ENCODE measurements at regions not wholly inside any gene's neighbourhood (a gene's known extent, or its start where the extent isn't known, plus 50 kb on each side); places are given as distances from the start of the nearest gene placed in this dataset.

- no peak for TF ChIP-seq CTCF (IDR thresholded peaks at IDR 0.05; ENCODE audit: borderline replicate concordance, insufficient read depth, low read depth, low read length)
- no peak overlapping the region for H3K4me3 ChIP-seq (ENCODE audit: low read depth, low read length)
Observed at GRCh38 chr5:26622947-26623346, 415.4 kb downstream of the CDH9 start.

DNA sequence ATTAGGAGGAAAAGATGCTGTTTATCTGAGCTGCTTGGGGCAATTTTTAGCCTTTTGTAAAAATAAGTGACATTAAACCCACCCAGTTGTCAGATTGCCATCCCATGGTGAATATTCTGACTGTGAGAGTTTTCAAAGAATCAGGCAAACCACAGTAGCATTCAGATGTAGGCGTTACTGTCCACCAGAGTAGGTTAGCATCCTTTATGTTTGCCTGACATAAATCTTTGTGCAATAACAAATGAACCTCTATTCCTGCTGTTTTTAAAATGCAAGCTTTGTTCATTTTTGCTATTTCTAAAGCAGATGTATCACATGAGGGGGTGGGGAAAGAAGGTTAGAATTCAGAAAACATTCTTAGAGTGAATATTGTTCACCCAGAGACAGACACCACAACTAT, 427.8 kb downstream of the CDH9 start:
- no peak overlapping the region for H3K4me3 ChIP-seq (ENCODE audit: low read depth, low read length)
- TF ChIP-seq CTCF (IDR thresholded peaks at IDR 0.05; ENCODE audit: borderline replicate concordance, insufficient read depth, low read depth, low read length) = no peak

DNA sequence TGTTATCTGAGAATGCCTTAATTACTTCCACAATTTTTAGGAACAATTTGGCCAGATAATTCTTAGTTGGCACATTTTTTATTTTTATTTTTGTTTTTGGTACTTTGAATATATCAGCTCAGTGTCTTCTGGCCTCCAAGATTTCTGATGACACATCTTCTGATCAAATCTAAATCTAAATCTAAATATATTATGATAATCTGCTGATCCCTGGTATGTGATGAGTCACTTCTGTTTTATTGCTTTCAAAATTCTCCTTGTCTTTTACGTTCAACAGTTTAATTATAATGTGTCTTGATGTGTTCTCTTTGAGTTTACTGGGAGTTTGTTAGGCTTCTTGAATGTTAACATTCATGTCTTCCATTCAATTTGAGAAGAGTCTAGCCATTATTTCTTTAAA, 436.8 kb downstream of the CDH9 start:
- TF ChIP-seq CTCF (IDR thresholded peaks at IDR 0.05; ENCODE audit: borderline replicate concordance, insufficient read depth, low read depth, low read length) = no peak
- H3K4me3 ChIP-seq (ENCODE audit: low read depth, low read length) = no peak overlapping the region

DNA sequence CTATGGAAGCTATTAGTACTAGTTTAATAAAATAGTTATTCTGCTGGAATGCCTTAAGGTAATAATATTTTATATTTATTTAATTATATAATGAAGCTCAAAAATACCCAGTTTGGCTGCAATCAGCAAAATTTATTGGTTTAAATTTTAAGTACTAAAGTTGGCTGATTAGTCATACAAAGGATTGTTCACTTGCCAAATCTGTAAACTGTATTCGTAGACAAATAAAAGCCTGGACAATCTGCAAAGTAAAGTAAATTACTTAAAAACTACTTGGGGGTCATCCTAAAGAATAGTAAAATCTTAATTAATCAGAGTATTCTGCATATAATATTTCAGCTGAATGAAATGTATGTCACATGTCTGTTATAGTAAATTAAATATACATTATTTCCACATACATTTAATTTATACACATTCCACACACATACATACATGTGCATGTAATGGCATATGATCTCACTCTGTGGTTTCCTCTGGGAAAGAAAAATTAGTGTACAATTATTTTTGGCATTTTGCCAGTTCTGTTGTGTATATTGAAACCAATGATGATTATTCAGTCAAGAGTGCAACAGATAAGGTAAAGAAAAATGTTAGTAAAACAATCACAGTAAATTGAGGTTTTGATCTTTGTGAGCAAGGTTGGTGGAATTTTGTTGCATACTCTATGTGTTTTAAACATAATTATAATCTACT, 455.9 kb downstream of the CDH9 start:
- TF ChIP-seq CTCF (IDR thresholded peaks at IDR 0.05; ENCODE audit: borderline replicate concordance, insufficient read depth, low read depth, low read length) = no peak

DNA sequence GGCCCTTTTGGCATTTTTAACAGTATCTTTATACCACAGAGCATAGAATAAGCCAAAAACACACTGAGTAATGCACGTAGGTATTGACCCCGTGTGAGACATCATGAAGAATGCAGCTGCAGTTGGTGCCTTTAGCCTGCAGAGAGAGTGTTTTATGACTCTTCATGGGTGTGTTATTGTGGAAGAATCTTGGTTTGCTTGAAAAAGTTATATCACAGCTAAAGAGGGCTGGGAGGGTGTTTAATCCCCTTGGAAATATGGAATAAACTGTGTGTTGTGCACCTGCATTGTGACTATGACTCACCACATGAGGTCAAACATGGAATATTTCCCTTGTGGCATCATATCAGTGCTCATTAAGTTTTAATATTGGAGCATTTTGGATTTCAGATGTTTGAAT, 458.7 kb downstream of the CDH9 start:
- no peak for TF ChIP-seq CTCF (IDR thresholded peaks at IDR 0.05; ENCODE audit: borderline replicate concordance, insufficient read depth, low read depth, low read length)
- no peak overlapping the region for H3K4me3 ChIP-seq (ENCODE audit: low read depth, low read length)

More for the DNA sequence above, 455.9 kb downstream of the CDH9 start:
- H3K4me3 ChIP-seq (ENCODE audit: low read depth, low read length) = no peak overlapping the region

DNA sequence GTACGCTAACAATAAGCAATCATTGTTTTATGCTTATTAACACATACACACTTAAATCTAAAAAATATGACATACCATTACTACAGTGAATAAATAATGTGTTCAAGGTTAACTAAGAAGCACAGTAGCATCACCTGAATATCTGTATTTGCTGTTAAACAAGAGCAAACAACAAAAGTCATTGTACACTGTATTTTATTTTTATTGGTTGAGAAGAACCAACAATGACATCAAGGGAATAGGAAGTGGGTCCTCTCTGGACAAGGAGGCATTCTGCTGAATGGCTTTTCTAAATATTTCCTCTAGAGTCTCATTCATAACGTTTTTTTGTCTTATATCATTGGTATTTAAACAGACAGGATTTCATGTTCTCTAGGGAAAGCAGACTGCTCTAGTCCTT, 460.4 kb downstream of the CDH9 start:
- TF ChIP-seq CTCF (IDR thresholded peaks at IDR 0.05; ENCODE audit: borderline replicate concordance, insufficient read depth, low read depth, low read length) = no peak
- no peak overlapping the region for H3K4me3 ChIP-seq (ENCODE audit: low read depth, low read length)

DNA sequence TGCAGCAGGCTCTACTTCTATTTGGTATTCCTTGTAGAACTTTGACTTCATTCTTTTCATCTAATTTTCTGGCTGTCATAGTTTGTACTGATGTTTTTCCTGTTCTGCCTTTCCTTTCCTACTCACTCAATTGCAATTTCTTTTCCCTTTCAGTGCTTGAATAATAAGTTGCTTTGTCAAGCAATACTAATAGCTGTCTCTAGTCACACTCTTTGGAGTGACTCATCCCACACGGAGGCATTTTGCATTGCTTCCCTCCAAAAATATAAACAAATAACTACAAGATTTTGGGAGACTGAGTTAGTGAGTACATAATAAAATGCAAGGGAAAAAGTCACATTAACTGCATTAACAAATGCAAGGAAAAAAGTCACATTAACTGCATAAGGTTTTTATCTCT, 465.9 kb downstream of the CDH9 start:
- TF ChIP-seq CTCF (IDR thresholded peaks at IDR 0.05; ENCODE audit: borderline replicate concordance, insufficient read depth, low read depth, low read length) = no peak
- H3K4me3 ChIP-seq (ENCODE audit: low read depth, low read length) = no peak overlapping the region
